ENCODE measurements at regions not wholly inside any gene's neighbourhood (a gene's known extent, or its start where the extent isn't known, plus 50 kb on each side); places are given as distances from the start of the nearest gene placed in this dataset.

- DNase-seq (ENCODE audit: low spot score) = no peak
These were observed 320.1 kb upstream of the NDST4 start for GRCh38 chr4:115433491-115433890.

- DNase-seq (ENCODE audit: low spot score) = no peak
These were observed 316.6 kb upstream of the NDST4 start for GRCh38 chr4:115430024-115430423.

GRCh38 chr4:115428455-115428854, 315.0 kb upstream of the NDST4 start:
- DNase-seq (ENCODE audit: low spot score) = no peak

GRCh38 chr4:115424852-115425251, 311.4 kb upstream of the NDST4 start:
- no peak for DNase-seq (ENCODE audit: low spot score)

- no peak for DNase-seq (ENCODE audit: low spot score)
These were observed 305.4 kb upstream of the NDST4 start for GRCh38 chr4:115418635-115419396.

GRCh38 chr4:115396034-115396433, 282.6 kb upstream of the NDST4 start:
- DNase-seq (ENCODE audit: low spot score) = no peak

- DNase-seq (ENCODE audit: low spot score) = no peak
These were observed 263.4 kb upstream of the NDST4 start for GRCh38 chr4:115376866-115377265.

- no peak for DNase-seq (ENCODE audit: low spot score)
These were observed 261.2 kb upstream of the NDST4 start for GRCh38 chr4:115374621-115375020.

GRCh38 chr4:115370490-115370889, 257.1 kb upstream of the NDST4 start:
- no peak for DNase-seq (ENCODE audit: low spot score)

GRCh38 chr4:115370012-115370411, 256.6 kb upstream of the NDST4 start:
- no peak for DNase-seq (ENCODE audit: low spot score)

GRCh38 chr4:115366390-115366789, 253.0 kb upstream of the NDST4 start:
- DNase-seq (ENCODE audit: low spot score) = no peak

GRCh38 chr4:115365185-115365584, 251.8 kb upstream of the NDST4 start:
- no peak for DNase-seq (ENCODE audit: low spot score)

GRCh38 chr4:115361781-115362180, 248.4 kb upstream of the NDST4 start:
- no peak for DNase-seq (ENCODE audit: low spot score)

- DNase-seq (ENCODE audit: low spot score) = no peak
These were observed 247.0 kb upstream of the NDST4 start for GRCh38 chr4:115360431-115360830.

- DNase-seq (ENCODE audit: low spot score) = no peak
These were observed 244.4 kb upstream of the NDST4 start for GRCh38 chr4:115357776-115358175.

- no peak for DNase-seq (ENCODE audit: low spot score)
These were observed 242.8 kb upstream of the NDST4 start for GRCh38 chr4:115356176-115356575.

- DNase-seq (ENCODE audit: low spot score) = no peak
These were observed 241.9 kb upstream of the NDST4 start for GRCh38 chr4:115355329-115355728.

GRCh38 chr4:115353370-115353769, 239.9 kb upstream of the NDST4 start:
- DNase-seq (ENCODE audit: low spot score) = no peak

- no peak for DNase-seq (ENCODE audit: low spot score)
These were observed 229.8 kb upstream of the NDST4 start for GRCh38 chr4:115343171-115343570.

- no peak for DNase-seq (ENCODE audit: low spot score)
These were observed 221.5 kb upstream of the NDST4 start for GRCh38 chr4:115334736-115335411.

GRCh38 chr4:115332078-115332477, 218.7 kb upstream of the NDST4 start:
- no peak for DNase-seq (ENCODE audit: low spot score)

- no peak for DNase-seq (ENCODE audit: low spot score)
These were observed 217.8 kb upstream of the NDST4 start for GRCh38 chr4:115331241-115331640.

GRCh38 chr4:115325836-115326235, 212.4 kb upstream of the NDST4 start:
- DNase-seq (ENCODE audit: low spot score) = no peak

Measured in CD4-positive, alpha-beta T cell treated with Interleukin-6 at 100 ng/mL for 8 hours (primary cell).